ENCODE measurements at regions not wholly inside any gene's neighbourhood (a gene's known extent, or its start where the extent isn't known, plus 50 kb on each side); places are given as distances from the start of the nearest gene placed in this dataset.

DNA sequence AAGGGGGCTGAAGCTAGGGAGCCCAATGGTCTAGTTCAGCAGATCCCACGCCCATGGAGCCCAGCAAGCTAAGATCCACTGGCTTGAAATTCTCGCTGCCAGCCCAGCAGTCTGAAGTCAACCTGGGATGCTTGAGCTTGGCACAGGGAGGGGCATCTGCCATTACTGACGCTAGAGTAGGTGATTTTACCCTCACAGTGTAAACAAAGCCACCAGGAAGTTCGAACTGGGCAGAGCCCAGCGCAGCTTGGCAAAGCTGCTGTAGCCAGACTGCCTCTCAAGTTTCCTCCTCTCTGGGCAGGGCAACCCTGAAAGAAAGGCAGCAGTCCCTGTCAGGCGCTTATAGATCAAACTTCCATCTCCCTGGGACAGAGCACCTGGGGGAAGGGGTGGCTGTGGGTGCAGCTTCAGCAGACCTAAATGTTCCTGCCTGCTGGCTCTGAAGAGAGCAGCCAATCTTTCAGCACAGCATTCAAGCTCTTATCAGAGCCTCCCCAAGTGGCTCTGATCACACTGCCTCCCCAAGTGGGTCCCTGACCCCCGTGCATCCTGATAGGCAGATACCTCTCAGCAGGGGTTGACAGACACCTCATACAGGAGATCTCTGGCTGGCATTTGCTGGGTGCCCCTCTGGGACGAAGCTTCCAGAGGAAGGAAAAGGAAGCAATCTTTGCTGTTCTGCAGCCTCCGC lies 167.8 kb downstream of the CCDC71L start:
- TF ChIP-seq CTCF (IDR thresholded peaks at IDR 0.05) (no peak), POLR2A (IDR thresholded peaks at IDR 0.05) (no peak)
